Activated effector memory CD4-positive, alpha-beta T cell treated with anti-CD3 and anti-CD28 coated beads, Interleukin-2, amount 50 U/mL, for 16 hours (primary cell): ENCODE measurements at regions not wholly inside any gene's neighbourhood (a gene's known extent, or its start where the extent isn't known, plus 50 kb on each side); places are given as distances from the start of the nearest gene placed in this dataset.

Experiments used
- DNase-seq: peaks from one replicate; pipeline ENCODE4 v3.0.0-alpha.2; 2020

- DNase-seq = no peak
These were observed 342.7 kb upstream of the KLF6 start for GRCh38 chr10:4127518-4128315.

GRCh38 chr10:4125776-4126175 is 340.8 kb upstream of the KLF6 start:
- DNase-seq = no peak

- DNase-seq = no peak
These were observed 336.7 kb upstream of the KLF6 start for GRCh38 chr10:4121502-4122380.

- DNase-seq = peak; percentile 77
These were observed 335.3 kb upstream of the KLF6 start for GRCh38 chr10:4120096-4120853.

DNA sequence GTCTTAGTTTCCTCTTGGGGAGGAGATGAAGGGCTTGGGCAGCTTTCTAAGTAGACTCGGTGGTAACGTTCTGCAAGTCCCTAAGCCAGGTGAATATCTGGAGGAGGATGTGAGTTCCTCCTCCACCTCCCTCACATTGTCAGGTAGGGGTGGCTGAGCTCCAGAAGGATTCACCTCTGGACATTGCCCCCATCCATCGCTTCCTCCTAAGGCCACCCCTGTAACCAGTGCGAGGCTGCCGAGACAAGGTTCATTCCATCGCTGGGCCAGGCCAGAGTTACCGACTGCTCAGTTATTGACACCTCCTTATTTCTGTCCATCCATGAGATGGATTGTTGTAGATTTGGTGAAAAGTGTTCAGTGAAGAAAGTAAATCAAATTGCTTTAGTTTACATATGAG is 334.1 kb upstream of the KLF6 start:
- DNase-seq = no peak

GRCh38 chr10:4117604-4118003 is 332.6 kb upstream of the KLF6 start:
- DNase-seq = no peak

DNA sequence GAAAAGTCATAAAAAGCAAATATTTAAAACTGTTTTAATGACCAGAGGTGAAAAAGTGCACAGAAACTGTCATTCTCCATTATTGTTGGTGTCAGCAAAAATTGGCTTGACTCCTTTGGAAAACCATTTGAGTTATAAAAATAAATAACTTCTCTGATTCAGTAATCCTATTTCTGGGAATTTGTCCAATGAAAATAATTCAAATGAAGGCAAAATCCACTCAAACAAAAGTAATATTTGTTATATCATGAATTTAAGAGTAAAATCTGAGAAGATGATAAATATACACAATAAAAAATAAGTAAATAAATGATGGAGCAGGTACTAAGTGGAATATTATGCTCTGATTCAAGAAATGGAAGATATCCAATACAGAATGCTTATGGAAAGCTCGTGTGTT is 326.6 kb upstream of the KLF6 start:
- DNase-seq = no peak

GRCh38 chr10:4109469-4109868 is 324.5 kb upstream of the KLF6 start:
- DNase-seq = no peak

DNA sequence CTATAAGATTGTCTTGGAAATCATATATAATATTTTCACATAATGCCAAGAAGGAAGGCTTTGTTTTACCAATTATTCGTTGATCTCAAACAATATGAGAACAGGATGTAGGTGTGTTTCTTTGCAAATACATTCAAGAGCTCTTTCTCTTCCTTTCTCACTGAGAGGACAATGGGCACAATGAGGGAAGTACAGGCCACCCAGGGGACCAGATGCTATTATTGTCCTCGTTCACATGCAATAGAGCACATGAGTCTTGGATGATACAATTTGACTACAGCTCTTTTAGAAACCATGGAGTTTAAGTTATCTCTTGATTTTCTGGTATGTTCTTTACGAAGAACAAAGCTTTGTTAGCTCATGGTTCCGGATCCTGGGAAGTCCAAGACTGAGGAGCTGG is 323.7 kb upstream of the KLF6 start:
- DNase-seq = no peak

GRCh38 chr10:4107285-4107851 is 322.4 kb upstream of the KLF6 start:
- DNase-seq = no peak

DNA sequence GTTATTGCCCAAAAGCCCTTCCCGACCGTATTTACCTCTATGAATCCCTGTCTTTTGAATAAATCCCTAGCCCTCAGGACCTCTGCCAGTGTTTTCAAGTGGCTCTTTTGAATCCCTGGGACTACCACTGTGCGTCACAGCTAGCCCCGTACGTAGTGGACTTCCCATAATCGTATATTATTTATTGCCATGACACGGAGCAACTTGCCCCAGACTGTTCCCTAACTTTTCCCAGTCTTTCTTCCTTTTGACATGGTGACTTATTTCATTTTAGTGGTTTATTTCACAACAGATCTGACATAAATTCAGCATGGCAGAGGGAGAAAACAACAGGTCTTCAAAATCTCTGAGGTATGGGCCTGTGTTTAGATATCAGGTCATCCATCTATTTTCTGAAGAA is 318.6 kb upstream of the KLF6 start:
- no peak for DNase-seq

GRCh38 chr10:4102802-4103344 is 317.9 kb upstream of the KLF6 start:
- no peak for DNase-seq

DNA sequence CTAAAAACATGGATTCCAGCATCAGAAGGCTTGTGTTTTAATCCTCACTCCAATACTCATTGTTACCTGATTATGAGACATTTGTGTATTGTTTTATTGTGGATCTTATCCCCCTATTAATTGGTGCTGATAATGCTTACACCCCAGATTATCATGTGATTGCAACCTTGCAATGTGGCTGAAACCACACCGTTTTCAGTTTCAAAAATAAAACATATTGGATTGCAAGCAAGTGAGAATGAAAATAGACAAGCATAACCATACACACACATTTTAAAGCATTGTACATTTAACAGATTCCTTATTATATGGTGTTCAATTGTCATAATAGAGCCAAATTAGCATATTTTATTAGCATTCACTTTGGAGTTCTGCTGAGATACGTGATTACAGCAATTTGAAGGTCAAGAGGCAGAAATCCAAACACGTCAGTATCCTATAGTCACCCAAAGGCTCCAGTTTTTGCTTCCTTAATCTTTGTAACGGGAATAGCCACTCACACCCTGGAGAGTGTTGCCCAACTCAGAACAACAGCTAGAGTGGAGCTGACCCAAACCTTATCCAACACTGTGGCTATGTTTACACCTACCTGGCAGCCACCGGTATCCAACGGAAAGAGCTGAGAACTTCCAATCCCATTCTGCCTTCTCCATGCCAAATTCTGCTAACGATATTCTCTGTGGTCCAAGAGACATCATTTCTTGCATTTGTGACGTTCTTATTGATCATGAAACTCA is 317.1 kb upstream of the KLF6 start:
- DNase-seq = no peak

DNA sequence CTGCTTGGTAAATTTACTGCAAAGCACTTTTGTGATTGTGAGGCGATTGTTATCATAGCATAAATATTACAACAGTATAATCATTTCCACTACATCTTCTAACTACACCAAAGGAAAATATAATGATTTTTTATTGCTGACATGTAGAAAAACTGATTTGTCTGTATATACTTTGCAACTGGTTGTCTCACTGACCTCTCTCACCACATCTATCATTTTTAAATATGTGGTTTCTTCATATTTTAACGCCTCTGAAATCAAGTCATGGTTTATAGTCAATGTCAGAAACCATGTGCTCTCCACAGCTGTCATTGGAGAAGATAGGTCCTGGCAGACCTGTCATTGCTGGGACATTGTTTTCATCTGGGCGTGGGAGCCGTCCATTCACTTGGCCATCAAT is 315.4 kb upstream of the KLF6 start:
- no peak for DNase-seq

DNA sequence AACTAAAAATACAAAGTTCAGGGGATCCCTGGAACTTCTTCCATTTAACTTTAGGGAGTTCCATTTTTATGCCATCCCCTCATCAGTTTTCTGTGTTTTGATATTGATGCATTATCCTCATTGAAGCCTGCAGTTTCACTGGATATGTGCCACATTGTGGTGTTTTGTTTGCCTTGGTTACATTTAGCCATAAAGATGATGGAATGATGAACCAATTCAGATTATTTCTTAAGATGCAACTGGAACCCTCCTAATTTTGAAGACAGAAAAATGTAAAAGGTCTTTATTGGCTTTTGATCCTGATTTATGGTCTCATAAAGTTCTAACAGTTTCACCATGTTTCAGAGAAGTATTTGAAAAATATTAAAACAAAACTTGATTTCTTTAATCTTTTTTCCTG is 314.2 kb upstream of the KLF6 start:
- DNase-seq = no peak

DNA sequence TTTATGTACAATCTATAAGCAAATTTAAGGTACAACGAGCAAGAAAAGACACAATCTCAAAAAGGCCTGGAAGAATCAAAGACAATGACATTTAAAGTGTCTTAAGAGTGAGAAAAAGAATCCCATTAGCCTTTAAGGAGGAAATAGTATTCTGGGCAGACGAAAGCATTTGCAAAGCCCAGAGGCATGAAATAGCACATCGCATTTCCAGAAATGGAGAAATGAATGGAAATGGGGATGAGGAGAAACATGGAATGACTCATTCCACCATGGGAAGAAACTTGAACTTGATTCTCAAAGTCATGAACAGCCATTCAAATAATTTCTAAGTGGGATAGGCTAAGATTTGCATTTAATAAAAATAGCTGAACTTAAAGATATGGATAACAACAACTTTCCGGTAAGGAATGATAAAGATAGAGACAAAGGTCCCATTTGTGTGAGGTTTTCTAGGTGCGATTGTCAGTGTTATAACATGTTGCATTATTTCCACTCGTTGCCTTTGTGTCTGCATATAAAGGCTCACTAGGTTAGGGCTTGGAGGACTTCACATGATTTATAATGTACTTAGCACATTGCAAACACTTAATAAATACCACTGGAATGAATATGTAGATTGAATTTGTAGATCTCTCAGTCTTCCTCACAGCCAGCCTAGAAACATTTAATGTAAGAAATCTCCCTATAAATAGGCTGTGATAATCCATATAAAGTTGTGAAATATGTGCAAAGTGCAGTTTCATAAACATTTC is 310.3 kb upstream of the KLF6 start:
- no peak for DNase-seq

- DNase-seq = no peak
These were observed 309.7 kb upstream of the KLF6 start for GRCh38 chr10:4094751-4095150.

DNA sequence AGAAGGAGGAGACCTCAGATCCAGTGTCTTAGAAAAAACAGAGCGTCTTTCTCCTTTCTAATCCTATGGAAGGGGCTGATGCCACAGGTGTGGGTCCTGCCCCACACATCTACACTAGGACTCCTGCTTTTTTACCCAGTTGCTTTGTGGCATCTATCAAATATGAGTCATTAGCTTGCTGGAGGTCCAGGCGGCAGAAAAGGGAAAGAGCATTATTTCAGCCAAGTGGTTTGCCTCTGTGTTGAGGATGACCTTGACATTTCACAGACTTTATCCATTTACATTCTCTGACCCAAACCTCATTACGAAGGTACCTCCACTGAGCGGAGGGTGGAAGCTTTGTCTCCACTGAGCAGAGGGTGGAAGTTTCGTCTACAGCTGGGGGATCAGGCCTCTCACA is 308.4 kb upstream of the KLF6 start:
- no peak for DNase-seq

- peak; percentile 69 for DNase-seq
These were observed 303.5 kb upstream of the KLF6 start for GRCh38 chr10:4088354-4089066.

DNA sequence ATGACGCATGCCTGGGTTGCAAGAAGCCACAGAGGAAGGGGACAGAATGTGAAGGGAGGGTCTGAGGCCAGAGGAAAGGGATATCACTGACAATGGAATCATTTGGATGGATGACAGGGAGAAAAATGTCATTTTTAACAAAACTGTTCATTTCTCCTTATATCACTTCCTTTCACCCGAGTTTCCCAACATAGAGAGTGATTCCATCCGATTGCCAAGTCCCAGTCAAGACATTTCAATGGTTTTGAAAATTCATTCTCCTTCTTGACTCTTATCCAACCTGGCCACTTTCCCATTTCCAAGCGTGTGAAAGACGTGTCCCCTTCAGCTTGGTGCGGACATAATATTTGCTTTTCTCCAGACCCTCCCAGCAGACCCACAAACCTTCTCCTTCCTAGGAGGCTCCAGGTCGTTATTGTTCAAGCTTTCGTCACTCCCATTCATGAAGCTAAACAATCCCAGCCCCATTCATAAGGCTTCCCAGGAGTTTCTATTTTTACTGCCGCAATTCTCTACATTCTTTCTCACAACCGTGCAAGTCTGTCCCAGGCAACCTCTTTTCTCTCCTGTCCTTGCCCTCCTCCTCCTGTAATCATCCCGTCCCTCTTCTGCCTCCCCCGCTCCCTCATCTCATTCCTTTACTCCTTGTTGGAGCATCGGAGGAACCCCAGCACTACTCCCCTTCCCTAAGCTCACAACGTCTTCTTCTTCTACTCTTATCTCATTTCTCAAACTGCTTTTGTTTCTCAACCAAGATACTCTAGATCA is 301.3 kb upstream of the KLF6 start:
- no peak for DNase-seq
